Adrenal gland (tissue), 5 donors: ENCODE measurements at regions not wholly inside any gene's neighbourhood (a gene's known extent, or its start where the extent isn't known, plus 50 kb on each side); places are given as distances from the start of the nearest gene placed in this dataset.

ENCODE experiments used
- CTCF ChIP-seq, 6 experiments: fragments of 450-650 bp in 4 of 6; fragments of 200-600 bp in 2 of 6; sonication (generic) in 1 of 6; IDR thresholded peaks; 1 replicate in 5 of 6; 2 replicates in 1 of 6; pipeline versions ENCODE4 v1.5.1 to v1.8.0; 2016 to 2021; ENCODE audit warnings: antibody characterized with exemption in 6 of 6, mild to moderate bottlenecking in 2 of 6, moderate library complexity in 1 of 6
- POLR2A ChIP-seq, 2 donors: fragments of 450-650 bp; IDR thresholded peaks; one replicate each; pipeline ENCODE4 v1.6.1; 2017; ENCODE audit warnings: antibody characterized with exemption in 2 of 2, mild to moderate bottlenecking in 2 of 2, moderate library complexity in 1 of 2
- donor health status: DM: no; HTN: no; CAD: no.

GRCh38 chr6:121816361-121816760 lies 380.9 kb downstream of the GJA1 start:
- TF ChIP-seq CTCF (IDR thresholded peaks at IDR 0.05) (no peak), POLR2A (IDR thresholded peaks at IDR 0.05) (no peak)
